Stomach (tissue), 4 donors: ENCODE measurements at regions not wholly inside any gene's neighbourhood (a gene's known extent, or its start where the extent isn't known, plus 50 kb on each side); places are given as distances from the start of the nearest gene placed in this dataset.

ENCODE experiments used
- POLR2A ChIP-seq, 4 donors: fragments of 450-650 bp; IDR thresholded peaks; one replicate each; pipeline ENCODE4 v1.6.1; 2016; ENCODE audit warnings: antibody characterized with exemption in 4 of 4, control low read depth in 2 of 4, mild to moderate bottlenecking in 1 of 4, moderate library complexity in 1 of 4
- POLR2AphosphoS5 ChIP-seq, 3 donors: sonication (generic); formaldehyde crosslinking; IDR thresholded peaks; one replicate each; pipeline ENCODE4 v1.6.1; 2016; ENCODE audit warnings: antibody characterized with exemption in 3 of 3
- TF ChIP-seq, protein P1 (sequence below), 7 experiments: fragments of 450-650 bp in 4 of 7; fragments of 200-600 bp in 3 of 7; sonication (generic) in 3 of 7; IDR thresholded peaks; one replicate each; pipeline ENCODE4 v1.5.1; 2016 to 2019; ENCODE audit warnings: antibody characterized with exemption in 7 of 7, control low read depth in 2 of 7, mild to moderate bottlenecking in 1 of 7

DNA sequence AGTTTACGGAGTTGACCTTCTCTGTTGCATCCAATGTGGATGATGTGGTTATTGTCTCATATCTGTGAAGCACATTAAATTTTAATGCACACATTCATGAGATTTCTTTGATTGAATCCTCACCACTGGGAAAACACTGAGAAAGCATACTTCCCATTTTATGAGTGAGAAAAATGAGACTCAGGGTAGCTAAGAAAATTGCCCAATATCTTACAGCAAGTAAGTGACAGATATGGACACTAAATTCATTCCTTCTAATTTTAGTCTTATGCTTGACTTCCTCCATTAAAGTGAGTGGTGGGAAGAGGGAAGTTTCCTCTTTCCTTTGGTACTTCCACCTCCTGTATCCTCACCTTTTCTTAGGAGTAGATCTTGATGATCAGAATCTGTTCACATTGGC, 504.8 kb upstream of the BOD1L1 start:
- TF ChIP-seq POLR2A (IDR thresholded peaks at IDR 0.05): no peak
- TF ChIP-seq, protein P1, sequence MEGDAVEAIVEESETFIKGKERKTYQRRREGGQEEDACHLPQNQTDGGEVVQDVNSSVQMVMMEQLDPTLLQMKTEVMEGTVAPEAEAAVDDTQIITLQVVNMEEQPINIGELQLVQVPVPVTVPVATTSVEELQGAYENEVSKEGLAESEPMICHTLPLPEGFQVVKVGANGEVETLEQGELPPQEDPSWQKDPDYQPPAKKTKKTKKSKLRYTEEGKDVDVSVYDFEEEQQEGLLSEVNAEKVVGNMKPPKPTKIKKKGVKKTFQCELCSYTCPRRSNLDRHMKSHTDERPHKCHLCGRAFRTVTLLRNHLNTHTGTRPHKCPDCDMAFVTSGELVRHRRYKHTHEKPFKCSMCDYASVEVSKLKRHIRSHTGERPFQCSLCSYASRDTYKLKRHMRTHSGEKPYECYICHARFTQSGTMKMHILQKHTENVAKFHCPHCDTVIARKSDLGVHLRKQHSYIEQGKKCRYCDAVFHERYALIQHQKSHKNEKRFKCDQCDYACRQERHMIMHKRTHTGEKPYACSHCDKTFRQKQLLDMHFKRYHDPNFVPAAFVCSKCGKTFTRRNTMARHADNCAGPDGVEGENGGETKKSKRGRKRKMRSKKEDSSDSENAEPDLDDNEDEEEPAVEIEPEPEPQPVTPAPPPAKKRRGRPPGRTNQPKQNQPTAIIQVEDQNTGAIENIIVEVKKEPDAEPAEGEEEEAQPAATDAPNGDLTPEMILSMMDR (IDR thresholded peaks at IDR 0.05): no peak
- TF ChIP-seq POLR2AphosphoS5 (IDR thresholded peaks at IDR 0.05): no peak
